ENCODE measurements at regions not wholly inside any gene's neighbourhood (a gene's known extent, or its start where the extent isn't known, plus 50 kb on each side); places are given as distances from the start of the nearest gene placed in this dataset.

DNA sequence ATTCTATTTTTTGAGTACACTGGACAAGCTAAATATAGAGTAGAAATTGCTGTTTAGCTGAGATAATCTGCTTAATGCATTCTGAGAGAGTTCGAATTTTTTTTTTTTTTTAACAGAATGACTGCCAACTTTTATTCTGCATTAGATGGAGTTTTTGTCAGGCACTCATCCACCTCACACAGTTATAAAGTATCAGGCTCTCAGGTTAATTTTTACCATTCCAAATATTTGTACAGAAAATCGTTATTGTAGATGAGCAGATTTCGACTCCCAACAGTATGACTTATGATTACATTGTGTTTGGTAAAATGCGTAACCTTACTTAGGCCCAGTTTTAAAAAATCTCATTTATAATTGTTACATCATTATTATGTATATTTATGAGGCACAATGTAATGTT lies 1731.0 kb downstream of the GRIK2 start:
- no peak overlapping the region for H3K27ac ChIP-seq
- no peak for TF ChIP-seq ZFX (IDR thresholded peaks at IDR 0.05; ENCODE audit: borderline replicate concordance)
- TF ChIP-seq, protein P1, sequence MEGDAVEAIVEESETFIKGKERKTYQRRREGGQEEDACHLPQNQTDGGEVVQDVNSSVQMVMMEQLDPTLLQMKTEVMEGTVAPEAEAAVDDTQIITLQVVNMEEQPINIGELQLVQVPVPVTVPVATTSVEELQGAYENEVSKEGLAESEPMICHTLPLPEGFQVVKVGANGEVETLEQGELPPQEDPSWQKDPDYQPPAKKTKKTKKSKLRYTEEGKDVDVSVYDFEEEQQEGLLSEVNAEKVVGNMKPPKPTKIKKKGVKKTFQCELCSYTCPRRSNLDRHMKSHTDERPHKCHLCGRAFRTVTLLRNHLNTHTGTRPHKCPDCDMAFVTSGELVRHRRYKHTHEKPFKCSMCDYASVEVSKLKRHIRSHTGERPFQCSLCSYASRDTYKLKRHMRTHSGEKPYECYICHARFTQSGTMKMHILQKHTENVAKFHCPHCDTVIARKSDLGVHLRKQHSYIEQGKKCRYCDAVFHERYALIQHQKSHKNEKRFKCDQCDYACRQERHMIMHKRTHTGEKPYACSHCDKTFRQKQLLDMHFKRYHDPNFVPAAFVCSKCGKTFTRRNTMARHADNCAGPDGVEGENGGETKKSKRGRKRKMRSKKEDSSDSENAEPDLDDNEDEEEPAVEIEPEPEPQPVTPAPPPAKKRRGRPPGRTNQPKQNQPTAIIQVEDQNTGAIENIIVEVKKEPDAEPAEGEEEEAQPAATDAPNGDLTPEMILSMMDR (IDR thresholded peaks at IDR 0.05) = no peak

DNA sequence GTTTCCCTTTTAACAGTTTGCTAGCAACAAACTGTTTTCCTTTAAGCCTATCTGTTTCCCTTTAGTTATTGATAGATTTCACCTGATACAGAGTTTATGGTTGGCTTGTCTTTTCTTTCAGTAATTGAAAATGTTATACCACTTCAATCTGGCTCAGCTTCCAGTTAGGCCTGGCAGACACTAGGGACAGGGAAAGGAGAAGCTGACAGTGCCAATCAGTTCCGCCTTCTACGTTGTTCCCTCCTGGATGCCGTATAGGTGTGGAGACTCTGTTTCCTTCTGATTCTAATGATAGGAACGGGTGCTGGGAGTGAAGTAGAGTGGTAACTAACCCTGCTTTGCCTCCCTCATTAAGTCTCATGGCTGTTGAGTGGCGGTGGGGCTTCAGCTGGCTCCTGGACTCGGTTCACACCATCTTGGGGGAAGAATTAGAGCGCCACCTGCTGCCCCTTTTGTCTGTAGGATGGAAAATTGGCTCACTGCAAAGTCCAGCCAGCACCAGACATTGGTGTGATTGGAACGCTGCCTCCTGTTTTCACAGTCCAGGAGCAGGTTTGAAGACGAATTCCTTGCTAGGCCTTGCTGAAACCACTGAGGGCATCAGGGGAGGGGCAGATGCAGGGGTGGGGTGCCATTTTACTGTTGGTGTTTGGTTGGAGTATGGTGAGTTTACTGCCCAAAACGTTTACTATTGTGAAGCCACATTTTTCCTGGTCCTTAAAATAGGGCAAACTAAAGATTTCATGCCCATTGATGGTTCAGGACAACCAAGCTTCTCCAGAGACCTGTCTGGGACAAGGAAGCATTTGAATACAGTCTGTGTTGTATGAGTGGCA lies 1729.5 kb downstream of the GRIK2 start:
- TF ChIP-seq, protein P1 (IDR thresholded peaks at IDR 0.05) = peak; percentile 88
- no peak for TF ChIP-seq ZFX (IDR thresholded peaks at IDR 0.05; ENCODE audit: borderline replicate concordance)
- no peak overlapping the region for H3K27ac ChIP-seq

DNA sequence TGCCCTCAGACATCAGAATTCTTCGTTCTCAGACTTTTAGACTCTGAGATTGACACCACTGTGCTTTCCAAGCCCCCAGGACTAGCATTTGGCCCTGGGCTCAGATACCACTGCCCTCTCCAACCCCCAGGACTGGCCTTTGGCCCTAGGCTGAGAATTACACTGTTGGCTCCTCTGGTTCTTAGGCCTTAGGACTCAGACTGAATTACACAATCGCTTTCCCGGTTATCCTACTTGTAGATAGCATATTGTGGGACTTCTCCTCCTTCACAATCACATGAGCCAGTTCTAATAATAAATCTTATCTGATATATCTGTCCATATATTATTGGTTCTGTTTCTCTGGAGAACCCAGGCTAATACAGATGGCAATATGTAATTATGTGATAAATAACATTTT lies 1725.5 kb downstream of the GRIK2 start:
- TF ChIP-seq ZFX (IDR thresholded peaks at IDR 0.05; ENCODE audit: borderline replicate concordance) = no peak
- TF ChIP-seq, protein P1 (IDR thresholded peaks at IDR 0.05) = no peak
- H3K27ac ChIP-seq = no peak overlapping the region

DNA sequence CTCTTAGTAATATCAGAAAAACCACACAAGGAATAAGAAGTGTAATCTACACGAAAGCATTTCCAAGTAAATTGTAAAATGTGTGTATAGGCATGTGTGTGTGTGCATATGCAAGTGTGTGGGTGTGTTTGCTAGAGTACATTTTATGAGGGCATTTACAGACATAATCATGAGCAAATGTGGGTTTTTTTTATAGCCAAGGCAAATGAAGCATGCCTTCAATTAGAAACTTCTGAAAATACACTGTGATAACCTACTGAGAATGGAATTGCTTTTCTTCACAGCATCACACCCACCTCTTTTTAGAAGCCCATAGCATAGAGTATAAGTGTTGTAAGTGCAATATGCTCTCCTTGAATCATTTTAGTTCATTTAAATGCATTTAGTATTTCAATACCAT lies 1721.1 kb downstream of the GRIK2 start:
- H3K27ac ChIP-seq = no peak overlapping the region
- TF ChIP-seq ZFX (IDR thresholded peaks at IDR 0.05; ENCODE audit: borderline replicate concordance) = no peak

DNA sequence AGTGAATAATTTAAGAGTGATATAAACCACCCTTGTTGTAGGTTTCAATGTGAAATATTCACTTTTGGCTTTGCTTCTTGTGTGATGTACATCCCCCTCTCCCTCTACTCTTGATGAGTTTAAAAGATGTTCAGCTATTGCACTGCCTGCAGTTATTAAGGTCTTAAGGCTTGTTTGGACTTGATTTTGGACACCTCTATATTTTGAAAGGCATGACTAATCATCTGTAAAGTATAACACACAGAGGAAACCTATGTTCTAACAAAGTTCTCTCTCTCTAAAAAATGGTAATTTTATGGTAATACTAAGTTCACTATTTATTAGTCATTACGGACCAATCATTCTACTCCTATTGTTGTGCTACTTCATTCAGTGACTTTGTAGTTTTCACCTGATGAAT lies 1719.9 kb downstream of the GRIK2 start:
- TF ChIP-seq, protein P1 (IDR thresholded peaks at IDR 0.05) = no peak
- no peak for TF ChIP-seq ZFX (IDR thresholded peaks at IDR 0.05; ENCODE audit: borderline replicate concordance)
- no peak overlapping the region for H3K27ac ChIP-seq

DNA sequence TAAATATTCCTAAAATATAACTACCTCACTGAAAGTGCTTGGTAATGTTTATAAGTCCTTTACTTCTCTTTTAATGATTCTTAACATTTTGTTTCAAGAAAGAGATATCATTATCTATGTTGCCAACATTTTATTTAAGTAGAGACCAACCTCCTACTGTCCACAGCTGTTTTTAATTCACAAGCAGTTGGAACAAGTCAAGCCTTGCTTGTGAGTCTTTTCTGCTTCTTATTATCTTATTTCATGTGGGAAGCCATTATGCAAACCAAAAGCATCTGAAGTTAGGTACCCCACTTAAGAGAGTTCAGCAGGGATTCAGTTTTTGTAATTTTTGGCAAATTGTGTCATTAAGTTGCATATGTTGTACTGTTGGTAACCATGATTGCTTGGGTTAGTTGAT lies 1714.5 kb downstream of the GRIK2 start:
- no peak for TF ChIP-seq ZFX (IDR thresholded peaks at IDR 0.05; ENCODE audit: borderline replicate concordance)
- TF ChIP-seq, protein P1 (IDR thresholded peaks at IDR 0.05) = no peak
- no peak overlapping the region for H3K27ac ChIP-seq

DNA sequence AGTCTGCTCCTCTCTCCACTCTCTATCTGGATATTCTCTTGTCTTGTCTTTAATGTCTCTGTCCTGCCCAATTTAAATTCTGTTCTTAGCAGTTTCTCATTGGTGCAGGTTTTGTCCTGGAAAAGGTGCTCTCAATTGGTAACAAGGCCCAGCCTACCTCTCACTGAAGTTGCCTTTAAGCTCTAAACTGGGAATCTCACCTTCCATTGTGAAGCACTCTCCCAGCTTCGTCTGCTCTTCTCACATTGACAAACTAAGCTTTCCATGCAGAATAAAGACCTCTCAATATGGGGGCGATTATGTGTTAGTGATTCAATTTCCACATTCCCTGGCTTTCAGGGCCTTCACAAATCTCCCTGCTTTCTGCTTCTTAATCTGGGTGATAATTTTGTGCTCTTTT lies 1712.2 kb downstream of the GRIK2 start:
- TF ChIP-seq, protein P1 (IDR thresholded peaks at IDR 0.05) = no peak
- no peak for TF ChIP-seq ZFX (IDR thresholded peaks at IDR 0.05; ENCODE audit: borderline replicate concordance)
- H3K27ac ChIP-seq = no peak overlapping the region

All from 22Rv1 (cell line).